Neural cell (in vitro differentiated cells): ENCODE measurements at regions not wholly inside any gene's neighbourhood (a gene's known extent, or its start where the extent isn't known, plus 50 kb on each side); places are given as distances from the start of the nearest gene placed in this dataset.

Experiments used
- CTCF ChIP-seq: fragments of 450-650 bp; IDR thresholded peaks from 2 replicates; pipeline ENCODE4 v1.5.1; 2014; ENCODE audit warnings: antibody characterized with exemption, mild to moderate bottlenecking, moderate library complexity; ENCODE audit not compliant: poor library complexity, severe bottlenecking
- EP300 ChIP-seq: fragments of 450-650 bp; conservative IDR thresholded peaks from 2 replicates; pipeline ENCODE4 v1.6.1; 2014; ENCODE audit warnings: antibody characterized with exemption, mild to moderate bottlenecking, moderate library complexity; ENCODE audit not compliant: poor library complexity, severe bottlenecking
- EZH2 ChIP-seq: fragments of 200-600, 300-800 bp; shearing (Covaris generic), sonication (generic); IDR thresholded peaks from 2 replicates; pipeline ENCODE4 v1.6.1; 2014; ENCODE audit warnings: antibody characterized with exemption, low read length, borderline replicate concordance, mild to moderate bottlenecking; ENCODE audit not compliant: insufficient read depth, poor library complexity, severe bottlenecking
- MXI1 ChIP-seq: fragments of 450-650 bp; conservative IDR thresholded peaks from 2 replicates; pipeline ENCODE4 v1.6.1; 2014; ENCODE audit warnings: antibody characterized with exemption, mild to moderate bottlenecking; ENCODE audit not compliant: poor library complexity, severe bottlenecking
- POLR2AphosphoS5 ChIP-seq: IDR thresholded peaks from 2 replicates; pipeline ENCODE4 v1.6.1; 2012
- RAD21 ChIP-seq: fragments of 450-650 bp; conservative IDR thresholded peaks from 2 replicates; pipeline ENCODE4 v1.6.1; 2014; ENCODE audit warnings: antibody characterized with exemption, mild to moderate bottlenecking, moderate library complexity
- REST ChIP-seq: IDR thresholded peaks from 2 replicates; pipeline ENCODE4 v1.6.1; 2012; ENCODE audit warnings: borderline replicate concordance
- TAF1 ChIP-seq: IDR thresholded peaks from 2 replicates; pipeline ENCODE4 v1.6.1; 2012; ENCODE audit warnings: low read depth

- no peak for TF ChIP-seq CTCF
- no peak for TF ChIP-seq EP300
- TF ChIP-seq RAD21, result no peak
- TF ChIP-seq POLR2AphosphoS5, result no peak
- TF ChIP-seq EZH2, result no peak
- no peak for TF ChIP-seq REST
- TF ChIP-seq MXI1, result no peak
- no peak for TF ChIP-seq TAF1
Observed at GRCh38 chr22:27114186-27114585, 456.8 kb downstream of the MIAT start.
